Ovary (tissue), 7 donors: ENCODE measurements at regions not wholly inside any gene's neighbourhood (a gene's known extent, or its start where the extent isn't known, plus 50 kb on each side); places are given as distances from the start of the nearest gene placed in this dataset.

Experiments
- DNase-seq, 5 donors: peaks; one replicate each; pipeline ENCODE4 v3.0.0-alpha.2; 2019 to 2020
- H3K27ac ChIP-seq, 2 donors: fragments of 200-600 bp; one replicate each; pipeline versions ENCODE4 v1.5.1 to v1.8.0; 2019 to 2022
- H3K27me3 ChIP-seq: fragments of 200-600 bp; one replicate; pipeline ENCODE4 v1.8.0; 2022
- H3K36me3 ChIP-seq: fragments of 200-600 bp; sonication (generic); one replicate; pipeline ENCODE4 v1.5.1; 2019
- H3K4me1 ChIP-seq: one replicate; pipeline ENCODE4 v1.8.1; 2013; ENCODE audit warnings: mild to moderate bottlenecking, moderate library complexity; ENCODE audit not compliant: insufficient read depth
- H3K4me3 ChIP-seq: fragments of 200-600 bp; sonication (generic); one replicate; pipeline ENCODE4 v1.5.1; 2017
- H3K9me3 ChIP-seq, 2 donors: fragments of 200-600 bp in 1 of 2; sonication (generic) in 1 of 2; one replicate each; pipeline versions ENCODE4 v1.5.1 to v1.8.1; 2013 to 2019; ENCODE audit warnings: mild to moderate bottlenecking in 1 of 2, moderate library complexity in 1 of 2
- CTCF ChIP-seq, 3 donors: fragments of 450-650 bp in 2 of 3; fragments of 200-600 bp in 1 of 3; IDR thresholded peaks; one replicate each; pipeline versions ENCODE4 v1.5.1 to v1.8.0; 2016 to 2022; ENCODE audit warnings: antibody characterized with exemption in 3 of 3, mild to moderate bottlenecking in 1 of 3
- EP300 ChIP-seq: sonication (generic); formaldehyde crosslinking; IDR thresholded peaks from one replicate; pipeline ENCODE4 v1.6.1; 2017; ENCODE audit warnings: antibody characterized with exemption
- POLR2A ChIP-seq: fragments of 450-650 bp; IDR thresholded peaks from one replicate; pipeline ENCODE4 v1.6.1; 2017; ENCODE audit warnings: antibody characterized with exemption, mild to moderate bottlenecking, moderate library complexity
- WGBS, 3 donors: extraction: QIAGEN DNeasy Blood & Tissue Kit in 1 of 3; methylation state at CpG; one replicate each; pipeline versions ENCODE4 v1.1.5 to v1.1.7; 2013 to 2017; 5-methylcytosine and 5-hydroxymethylcytosine counted together
- intact Hi-C, 4 donors: fragments of 100-400 bp; cut with DNase I; formaldehyde crosslinking; loops; one replicate each; pipeline versions ENCODE4 v1.11.0 to v1.15.1; 2022 to 2023
- donor health status: DM: no; HTN: no; CAD: no; lungs with moderate emphysema.
- donor health status: DM: no; HTN: no; CAD: no.
- donor health status: Bipolar disorder and iron deficiency.
- donor health status: DM: no; HTN: no; CAD: no.
- donor health status: DM: yes; HTN: yes; CAD: no.

- H3K9me3 ChIP-seq, result no peaks in the 10 kb centered on the region
- no peak for TF ChIP-seq CTCF (IDR thresholded peaks at IDR 0.05)
- no peak for TF ChIP-seq POLR2A
- no peak for TF ChIP-seq EP300
- no peak overlapping the region for H3K4me3 ChIP-seq
- intact Hi-C loops, result no loop called here
- no peaks in the 10 kb centered on the region for H3K36me3 ChIP-seq
- no peaks in the 10 kb centered on the region for H3K4me1 ChIP-seq
- H3K27me3 ChIP-seq, result no peaks in the 10 kb centered on the region
- no peak overlapping the region for H3K27ac ChIP-seq
- DNase-seq, result no peak
Observed at GRCh38 chr11:29900382-29900781, 116.4 kb downstream of the KCNA4 start.

- Histone ChIP-seq H3K27me3 (no peaks in the 10 kb centered on the region), H3K4me3 (no peak overlapping the region), H3K4me1 (no peaks in the 10 kb centered on the region), H3K36me3 (no peaks in the 10 kb centered on the region), H3K27ac (no peak overlapping the region), H3K9me3 (no peaks in the 10 kb centered on the region)
- intact Hi-C loops, result no loop called here
- no peak for DNase-seq
- TF ChIP-seq POLR2A (no peak), CTCF (IDR thresholded peaks at IDR 0.05) (no peak), EP300 (no peak)
- WGBS, 3 donors, result 46 to 57% (median 49%) methylated on average over 6 of the region's 6 CpGs
Observed at GRCh38 chr11:29879560-29879959, 137.3 kb downstream of the KCNA4 start.

- intact Hi-C loops, result no loop called here
- no peaks in the 10 kb centered on the region for H3K36me3 ChIP-seq
- WGBS, 3 donors, result 73 to 83% (median 79%) methylated on average over 1 of the region's 1 CpG
- no peaks in the 10 kb centered on the region for H3K4me1 ChIP-seq
- H3K27me3 ChIP-seq, result no peaks in the 10 kb centered on the region
- no peak for TF ChIP-seq POLR2A
- TF ChIP-seq EP300, result no peak
- TF ChIP-seq CTCF (IDR thresholded peaks at IDR 0.05), result no peak
- no peak overlapping the region for H3K4me3 ChIP-seq
- no peak for DNase-seq
- no peaks in the 10 kb centered on the region for H3K9me3 ChIP-seq
- no peak overlapping the region for H3K27ac ChIP-seq
Observed at GRCh38 chr11:29876192-29876591, 140.6 kb downstream of the KCNA4 start.

GRCh38 chr11:29847219-29847618 lies 169.6 kb downstream of the KCNA4 start:
- H3K9me3 ChIP-seq, result no peaks in the 10 kb centered on the region
- no peak for TF ChIP-seq EP300
- no peak for TF ChIP-seq CTCF (IDR thresholded peaks at IDR 0.05)
- no peak for TF ChIP-seq POLR2A
- H3K4me3 ChIP-seq, result no peak overlapping the region
- H3K27me3 ChIP-seq, result no peaks in the 10 kb centered on the region
- DNase-seq, result no peak
- no peaks in the 10 kb centered on the region for H3K36me3 ChIP-seq
- H3K27ac ChIP-seq, result no peak overlapping the region
- intact Hi-C loops, result no loop called here
- no peaks in the 10 kb centered on the region for H3K4me1 ChIP-seq
- 91 to 95% (median 92%) methylated on average over 1 of the region's 1 CpG for WGBS, 3 donors
